Mucosa of gallbladder (tissue), 1 donor: ENCODE measurements at regions not wholly inside any gene's neighbourhood (a gene's known extent, or its start where the extent isn't known, plus 50 kb on each side); places are given as distances from the start of the nearest gene placed in this dataset.

Experiments
- DNase-seq: peaks from one replicate; pipeline ENCODE4 v3.0.0-alpha.2; 2020; ENCODE audit warnings: low spot score
- donor health status: DM: no; HTN: no; CAD: no.

DNA sequence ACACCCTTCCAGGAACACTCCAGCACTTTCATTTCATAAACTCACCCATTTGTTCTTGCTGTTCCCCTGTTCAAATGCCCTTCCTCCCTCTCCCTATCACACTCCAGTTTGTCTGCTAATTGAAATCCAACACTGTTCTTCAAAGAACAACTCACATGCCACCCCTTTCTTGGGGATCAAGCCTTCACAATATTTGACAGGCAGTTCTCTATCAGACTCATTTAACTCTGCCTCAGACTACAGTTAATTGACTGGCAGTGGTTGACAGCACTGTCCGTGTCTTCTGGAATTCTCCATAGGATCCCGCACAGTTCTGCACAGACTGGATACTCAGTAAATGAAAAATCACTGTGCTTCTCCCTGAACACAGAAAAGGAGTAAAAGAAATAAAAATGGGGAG lies 87.8 kb downstream of the PMP22 start:
- no peak for DNase-seq

DNA sequence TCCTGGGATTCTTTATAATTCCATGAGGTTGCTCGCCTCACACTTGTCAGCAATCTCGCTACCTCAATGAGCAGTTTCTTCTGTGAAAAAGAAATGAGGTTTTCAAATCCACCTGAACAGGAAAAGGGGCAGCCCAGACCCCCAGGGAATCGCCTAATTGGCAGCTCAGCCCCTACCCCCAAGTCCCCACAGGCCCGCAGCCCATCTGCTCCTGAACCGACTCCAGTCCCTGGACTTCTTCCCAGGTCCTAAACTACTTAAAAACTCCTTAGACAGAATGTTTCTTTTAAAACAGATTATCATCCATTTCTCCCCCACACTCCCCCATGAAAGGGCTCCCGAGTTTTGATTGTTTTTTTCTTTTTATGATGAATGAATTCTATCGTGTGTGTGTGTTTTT lies 89.8 kb downstream of the PMP22 start:
- no peak for DNase-seq

DNA sequence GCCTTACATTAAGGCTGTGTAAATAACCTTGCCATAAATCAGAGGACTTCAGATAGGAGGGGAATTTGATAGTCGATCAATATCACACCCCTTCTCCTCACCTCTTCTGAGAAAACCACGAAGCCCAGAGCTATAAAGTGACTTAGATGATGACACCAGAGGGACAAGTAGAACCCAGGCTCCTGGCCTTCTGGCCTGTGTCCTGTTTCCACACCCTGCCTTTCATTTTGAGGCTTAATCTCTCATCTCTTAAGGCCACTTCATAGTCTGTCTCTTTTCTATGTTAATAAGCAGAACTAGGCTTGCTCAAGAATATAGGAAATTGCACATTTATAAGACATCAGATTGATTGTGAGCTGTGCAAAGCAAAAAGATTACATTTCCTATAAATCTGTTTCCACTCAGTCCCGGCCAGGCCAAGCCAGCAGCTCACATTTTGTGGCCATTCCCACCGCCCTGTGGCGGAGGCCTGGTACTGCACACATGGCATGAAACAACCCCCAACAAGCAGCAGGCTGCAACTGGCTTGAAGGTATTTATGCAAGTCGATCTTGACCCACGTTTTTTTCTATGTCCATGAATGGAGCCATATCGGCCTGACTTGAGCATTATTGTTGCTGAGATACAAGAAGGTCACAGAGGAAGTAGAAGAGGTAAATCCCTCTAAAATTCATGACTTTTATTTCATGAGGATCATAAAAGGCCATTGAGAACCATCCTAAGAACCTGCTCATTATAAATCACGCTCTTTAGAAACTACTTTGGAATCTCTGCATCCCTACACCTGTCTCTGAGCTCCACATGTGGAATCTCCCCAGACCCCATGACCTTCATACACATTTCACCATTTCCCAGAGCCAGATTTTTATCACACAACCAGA lies 93.7 kb downstream of the PMP22 start:
- DNase-seq, result peak; percentile 43

GRCh38 chr17:15169676-15170075 lies 95.5 kb downstream of the PMP22 start:
- no peak for DNase-seq

- no peak for DNase-seq
Observed at GRCh38 chr17:15168379-15168778, 96.7 kb downstream of the PMP22 start.

DNA sequence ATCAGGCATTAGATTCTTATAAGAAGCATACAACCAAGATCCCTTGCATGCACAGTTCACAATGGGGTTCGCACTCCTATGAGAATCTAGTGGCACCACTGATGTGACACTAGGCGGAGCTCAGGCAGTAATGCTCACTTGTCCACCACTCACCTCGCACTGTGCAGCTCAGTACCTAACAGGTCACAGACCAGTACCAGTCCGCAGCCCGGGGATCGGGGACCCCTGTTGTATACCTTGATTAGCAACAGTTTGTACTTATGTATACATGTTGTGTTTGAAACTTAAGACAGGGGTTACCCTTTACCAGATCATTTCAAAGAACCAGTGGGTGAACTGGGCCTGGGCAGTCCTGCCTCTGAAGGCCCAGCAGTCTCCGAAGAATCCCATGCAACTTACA lies 103.7 kb downstream of the PMP22 start:
- DNase-seq, result no peak

DNA sequence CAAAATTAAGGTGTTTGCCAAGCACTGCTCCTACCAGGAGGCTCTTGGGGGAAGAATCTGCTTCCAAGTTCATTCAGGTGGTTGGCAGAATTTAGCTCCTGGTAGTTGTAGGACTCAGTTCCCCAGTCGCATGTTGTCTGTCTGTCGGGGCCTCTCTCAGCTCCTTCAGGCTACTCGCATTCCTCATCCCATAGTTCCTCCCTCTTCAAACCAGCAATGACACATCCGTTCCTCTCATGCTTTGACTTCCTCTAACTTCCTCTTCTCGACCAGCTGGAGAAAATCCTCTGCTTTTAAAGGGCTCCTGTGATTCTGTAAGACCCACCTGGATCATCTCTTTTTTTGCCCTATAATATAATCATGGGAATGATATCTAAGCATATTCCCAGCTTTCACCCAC lies 108.1 kb downstream of the PMP22 start:
- no peak for DNase-seq

DNA sequence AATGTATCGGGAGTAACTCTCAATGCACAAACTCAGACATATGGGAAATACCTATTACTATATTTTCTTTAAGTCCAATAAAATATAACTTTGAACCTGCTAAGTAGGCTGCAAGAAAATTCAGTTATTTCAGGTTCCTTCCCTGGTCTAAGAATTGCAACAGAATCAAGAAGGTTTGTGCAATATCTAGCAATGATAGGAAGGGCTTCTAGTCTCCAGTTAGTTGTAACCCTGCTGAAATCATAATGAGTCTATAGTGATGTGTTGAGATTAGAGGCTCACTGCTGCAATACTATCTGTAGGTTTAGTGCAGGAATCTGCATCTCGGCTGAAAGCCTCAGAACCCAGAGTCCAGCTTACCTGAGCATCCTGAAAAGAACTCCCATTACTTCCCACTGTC lies 110.5 kb downstream of the PMP22 start:
- no peak for DNase-seq

- DNase-seq, result no peak
Observed at GRCh38 chr17:15145621-15146020, 119.5 kb downstream of the PMP22 start.

GRCh38 chr17:15143524-15143923 lies 121.6 kb downstream of the PMP22 start:
- DNase-seq, result no peak

- DNase-seq, result no peak
Observed at GRCh38 chr17:15134363-15134762, 130.8 kb downstream of the PMP22 start.

- no peak for DNase-seq
Observed at GRCh38 chr17:15133826-15134225, 131.3 kb downstream of the PMP22 start.

DNA sequence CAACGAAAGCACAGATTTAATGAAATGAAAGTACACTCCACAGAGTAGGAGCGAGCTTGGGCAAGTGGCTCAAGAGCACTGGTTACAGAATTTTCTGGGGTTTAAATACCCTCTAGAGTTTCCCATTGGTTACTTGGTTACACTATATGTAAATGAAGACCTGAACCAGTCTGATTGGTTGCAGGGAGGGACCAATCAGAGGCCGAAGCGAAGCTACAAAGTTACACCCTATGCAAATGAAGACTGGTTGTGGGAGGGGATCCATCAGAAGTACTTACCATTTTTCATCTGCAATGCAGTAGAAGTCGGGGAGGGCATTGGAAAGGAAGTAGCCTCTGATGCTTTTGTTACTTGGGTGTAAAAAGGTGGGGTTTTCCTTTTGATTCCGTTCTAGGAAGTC lies 132.0 kb downstream of the PMP22 start:
- no peak for DNase-seq

DNA sequence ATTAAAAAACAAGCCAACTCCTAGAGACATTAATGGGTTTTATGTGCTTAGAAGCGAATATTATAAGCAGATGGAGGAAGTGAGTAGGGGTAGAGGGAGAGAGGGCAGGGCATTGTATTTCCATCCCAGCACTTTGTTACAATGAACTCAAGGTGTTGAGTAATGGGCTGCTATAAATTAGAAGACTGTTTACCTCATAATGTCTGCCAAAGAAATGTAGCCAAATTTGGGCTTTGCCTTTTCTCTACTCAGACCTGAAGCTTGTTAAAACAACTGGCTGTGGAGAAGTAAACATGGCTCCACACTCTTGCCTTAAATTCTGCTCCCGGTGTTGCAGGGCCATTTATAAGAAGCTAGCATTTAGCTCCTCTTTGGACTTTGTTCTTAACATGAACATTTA lies 134.7 kb downstream of the PMP22 start:
- no peak for DNase-seq

DNA sequence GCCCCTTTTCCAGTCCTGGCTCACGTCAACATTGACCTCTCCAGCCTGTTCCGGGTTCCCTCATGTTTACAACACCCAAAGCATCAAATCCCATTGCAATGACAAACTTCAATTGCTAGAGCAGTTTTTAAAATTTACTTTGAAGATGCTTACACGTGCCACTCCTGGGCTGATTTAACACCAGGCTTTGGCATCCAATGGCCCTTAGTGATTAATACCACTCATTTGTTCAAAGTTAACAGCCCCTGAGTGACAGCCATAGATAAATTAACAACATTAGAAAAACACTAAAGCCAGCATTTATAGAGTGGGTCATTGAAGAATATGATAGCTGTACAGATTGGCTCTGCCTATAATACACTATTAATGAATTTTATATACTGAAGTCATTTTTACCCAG lies 135.1 kb downstream of the PMP22 start:
- DNase-seq, result no peak

- no peak for DNase-seq
Observed at GRCh38 chr17:15124746-15125145, 140.4 kb downstream of the PMP22 start.

DNA sequence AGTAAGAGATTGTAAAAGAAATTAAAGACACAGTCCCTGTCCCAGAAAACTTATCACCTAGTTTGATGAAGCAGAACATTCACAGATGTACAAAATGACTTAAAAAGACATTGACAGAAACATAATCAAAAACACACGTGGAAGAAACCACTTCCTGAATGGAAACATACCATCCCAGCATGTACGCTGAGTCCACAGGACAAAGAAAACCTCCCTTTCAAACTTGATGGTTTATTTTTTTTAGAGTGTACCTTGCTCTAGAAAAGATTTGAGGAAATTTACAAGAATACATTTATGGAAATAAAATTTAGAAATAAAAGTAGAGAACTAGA lies 140.9 kb downstream of the PMP22 start:
- no peak for DNase-seq

GRCh38 chr17:15123593-15124263 lies 141.4 kb downstream of the PMP22 start:
- no peak for DNase-seq

DNA sequence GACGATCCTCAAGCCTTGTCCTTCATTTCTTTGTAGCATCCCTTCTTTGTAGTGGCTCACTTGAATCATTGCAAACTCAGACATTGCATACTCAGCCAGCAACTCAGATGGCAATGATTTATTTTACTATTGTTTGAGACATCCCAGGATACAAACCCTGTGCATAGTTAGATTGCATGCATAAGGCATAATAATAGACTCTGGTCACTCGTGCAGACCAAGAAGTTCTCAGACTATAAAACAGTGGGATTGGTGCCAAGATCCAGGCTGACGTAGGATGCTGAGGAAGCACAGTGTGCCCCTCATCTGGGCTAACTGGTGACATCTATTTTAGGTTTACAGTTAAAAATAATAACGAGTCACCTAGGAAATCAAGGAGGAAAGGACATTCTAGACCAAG lies 142.3 kb downstream of the PMP22 start:
- DNase-seq, result no peak

GRCh38 chr17:15121426-15121825 lies 143.7 kb downstream of the PMP22 start:
- DNase-seq, result no peak

GRCh38 chr17:15119968-15120367 lies 145.2 kb downstream of the PMP22 start:
- no peak for DNase-seq

DNA sequence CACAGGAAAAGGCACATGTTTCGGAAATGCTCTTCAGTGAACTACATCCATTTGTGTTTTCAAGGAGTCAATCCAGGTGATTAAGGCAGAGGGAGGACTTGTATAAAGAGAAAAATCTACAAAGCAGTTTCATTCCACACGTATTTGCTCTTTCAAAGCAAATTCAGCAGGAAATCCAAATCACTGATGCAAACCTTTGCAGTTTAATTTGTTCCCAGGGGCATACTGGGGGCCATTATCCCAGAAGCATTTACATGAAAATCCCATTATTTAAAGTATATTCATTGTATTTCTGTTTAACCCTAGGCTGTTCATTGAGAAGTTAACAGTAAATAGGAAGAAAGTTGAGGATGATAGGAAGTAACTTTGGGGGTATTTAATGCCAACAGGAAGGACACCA lies 147.9 kb downstream of the PMP22 start:
- no peak for DNase-seq

DNA sequence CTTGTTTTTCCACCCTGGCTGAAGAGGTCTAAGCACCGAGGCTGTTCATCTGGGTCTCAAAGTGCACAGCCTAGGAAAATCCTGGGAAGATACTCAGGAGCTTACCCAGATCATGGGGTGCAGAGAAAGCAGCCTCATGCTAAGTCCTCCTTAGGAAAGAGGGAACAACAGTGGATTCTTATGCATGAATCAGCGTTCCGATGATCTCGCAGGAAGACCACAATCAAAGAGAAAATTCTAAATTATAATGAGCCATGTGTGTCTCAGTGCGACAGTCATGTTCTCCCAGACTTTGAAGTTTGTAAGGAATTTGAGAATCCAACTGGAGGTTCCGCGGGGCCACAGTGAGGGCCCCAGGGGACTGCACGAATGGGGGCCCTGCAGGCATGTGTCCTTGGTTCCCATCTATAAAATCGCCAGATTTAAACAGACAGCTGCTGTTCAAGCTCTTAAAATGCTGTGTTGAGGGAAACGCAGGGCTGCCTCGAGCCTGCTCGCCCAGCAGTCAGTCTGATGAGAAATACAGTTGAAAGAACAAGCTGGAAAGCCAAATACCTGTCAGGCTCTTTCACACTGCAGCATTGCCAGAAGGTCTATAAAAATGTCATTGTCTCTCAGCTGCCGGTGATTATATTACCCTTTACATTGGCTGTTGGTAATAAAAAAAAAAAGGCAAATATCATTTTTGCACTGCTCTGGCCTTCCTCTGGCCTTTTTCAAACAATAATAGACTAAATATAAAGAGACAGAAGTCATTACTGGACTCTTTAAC lies 152.1 kb downstream of the PMP22 start:
- no peak for DNase-seq
